Endodermal cell (in vitro differentiated cells): ENCODE measurements at regions not wholly inside any gene's neighbourhood (a gene's known extent, or its start where the extent isn't known, plus 50 kb on each side); places are given as distances from the start of the nearest gene placed in this dataset.
A peak's percentile ranks its signal among the peaks of the same experiment; 100 is the strongest.

Experiments
- DNase-seq: peaks from one replicate; pipeline ENCODE4 v3.0.0-alpha.2; 2017
- H3K27ac ChIP-seq: 2 replicates; pipeline ENCODE4 v1.5.1; 2013; ENCODE audit warnings: mild to moderate bottlenecking, low read depth, low read length, moderate library complexity
- H3K27me3 ChIP-seq: 2 replicates; pipeline ENCODE4 v1.6.1; 2013; ENCODE audit warnings: mild to moderate bottlenecking, low read length, moderate library complexity; ENCODE audit not compliant: insufficient read depth, control insufficient read depth, poor library complexity, severe bottlenecking
- H3K36me3 ChIP-seq: 2 replicates; pipeline ENCODE4 v1.7.0; 2013; ENCODE audit warnings: mild to moderate bottlenecking, low read length, moderate library complexity; ENCODE audit not compliant: control insufficient read depth, insufficient read depth
- H3K4me1 ChIP-seq: one replicate; pipeline ENCODE4 v1.7.0; 2013; ENCODE audit warnings: low read length; ENCODE audit not compliant: control insufficient read depth, insufficient read depth
- H3K4me3 ChIP-seq: 2 replicates; pipeline ENCODE4 v1.5.1; 2013; ENCODE audit warnings: mild to moderate bottlenecking, low read length, moderate library complexity
- H3K9ac ChIP-seq: 2 replicates; pipeline ENCODE4 v1.6.1; 2013; ENCODE audit warnings: mild to moderate bottlenecking, low read length, moderate library complexity; ENCODE audit not compliant: poor library complexity, severe bottlenecking; ENCODE audit errors: extremely low read depth
- H3K9me3 ChIP-seq: 2 replicates; pipeline ENCODE4 v1.6.1; 2013; ENCODE audit warnings: mild to moderate bottlenecking, low read length, moderate library complexity; ENCODE audit not compliant: control insufficient read depth
- H3K27ac Mint-ChIP-seq: 2 replicates; pipeline ENCODE4 v1.8.0; 2020; ENCODE audit warnings: mixed read lengths
- H3K27me3 Mint-ChIP-seq: 2 replicates; pipeline ENCODE4 v1.8.0; 2021; ENCODE audit warnings: mild to moderate bottlenecking, mixed read lengths; ENCODE audit not compliant: insufficient read depth
- H3K36me3 Mint-ChIP-seq: 2 replicates; pipeline ENCODE4 v1.8.0; 2020; ENCODE audit warnings: low read depth, mixed read lengths
- H3K4me1 Mint-ChIP-seq: 2 replicates; pipeline ENCODE4 v1.8.0; 2020; ENCODE audit warnings: mixed read lengths
- H3K4me3 Mint-ChIP-seq: 2 replicates; pipeline ENCODE4 v1.8.0; 2020; ENCODE audit warnings: mild to moderate bottlenecking, moderate library complexity, mixed read lengths
- H3K9me3 Mint-ChIP-seq: 2 replicates; pipeline ENCODE4 v1.8.0; 2020; ENCODE audit warnings: mild to moderate bottlenecking, mixed read lengths
- WGBS, 2 experiments: methylation state at CpG; one replicate each; pipeline versions ENCODE4 v1.1.5 to v1.1.7; 2013; ENCODE audit warnings: missing lambda C conversion rate in 2 of 2, mixed read lengths in 1 of 2; ENCODE audit not compliant: insufficient coverage in 1 of 2, insufficient read length in 1 of 2; 5-methylcytosine and 5-hydroxymethylcytosine counted together
- TF ChIP-seq, protein P1 (sequence below): fragments of 200-600 bp; sonication (generic); conservative IDR thresholded peaks from 2 replicates; pipeline ENCODE4 v1.5.0; 2021; ENCODE audit warnings: antibody characterized with exemption, mild to moderate bottlenecking

DNA sequence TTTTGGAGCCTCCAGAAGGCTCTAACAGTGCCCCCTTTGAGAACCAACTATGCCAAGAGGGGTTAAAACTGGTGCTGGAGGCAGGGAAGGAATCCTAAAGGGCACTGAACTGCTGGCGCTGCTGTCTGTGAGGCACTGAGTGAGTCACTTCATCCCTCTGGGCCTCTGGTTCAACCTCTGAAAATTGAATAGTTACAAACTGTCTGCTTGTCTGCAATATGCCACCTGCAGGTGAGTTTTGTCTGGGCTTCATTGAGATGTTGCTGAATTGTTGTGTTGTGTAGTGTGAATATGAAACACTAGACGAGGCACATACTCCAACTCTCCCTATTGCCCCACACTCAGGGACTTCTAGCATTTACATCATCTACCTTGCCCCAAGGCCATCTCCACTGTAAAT, 68.0 kb downstream of the GRIN2B start:
- H3K9me3 Mint-ChIP-seq, result no peaks in the 10 kb centered on the region
- 84 to 100% methylated on average over 1 of the region's 2 CpGs for WGBS, 2 experiments
- no peak overlapping the region for H3K4me3 Mint-ChIP-seq
- Histone ChIP-seq H3K4me3 (no peak overlapping the region), H3K9ac (no peak overlapping the region), H3K36me3 (no peaks in the 10 kb centered on the region), H3K27ac (no peak overlapping the region), H3K27me3 (no peaks in the 10 kb centered on the region), H3K4me1 (no peaks in the 10 kb centered on the region), H3K9me3 (no peaks in the 10 kb centered on the region)
- no peaks in the 10 kb centered on the region for H3K4me1 Mint-ChIP-seq
- peaks cover 48% of the 10 kb centered on the region for H3K27me3 Mint-ChIP-seq
- no peak for DNase-seq
- no peak overlapping the region for H3K27ac Mint-ChIP-seq
- TF ChIP-seq, protein P1, sequence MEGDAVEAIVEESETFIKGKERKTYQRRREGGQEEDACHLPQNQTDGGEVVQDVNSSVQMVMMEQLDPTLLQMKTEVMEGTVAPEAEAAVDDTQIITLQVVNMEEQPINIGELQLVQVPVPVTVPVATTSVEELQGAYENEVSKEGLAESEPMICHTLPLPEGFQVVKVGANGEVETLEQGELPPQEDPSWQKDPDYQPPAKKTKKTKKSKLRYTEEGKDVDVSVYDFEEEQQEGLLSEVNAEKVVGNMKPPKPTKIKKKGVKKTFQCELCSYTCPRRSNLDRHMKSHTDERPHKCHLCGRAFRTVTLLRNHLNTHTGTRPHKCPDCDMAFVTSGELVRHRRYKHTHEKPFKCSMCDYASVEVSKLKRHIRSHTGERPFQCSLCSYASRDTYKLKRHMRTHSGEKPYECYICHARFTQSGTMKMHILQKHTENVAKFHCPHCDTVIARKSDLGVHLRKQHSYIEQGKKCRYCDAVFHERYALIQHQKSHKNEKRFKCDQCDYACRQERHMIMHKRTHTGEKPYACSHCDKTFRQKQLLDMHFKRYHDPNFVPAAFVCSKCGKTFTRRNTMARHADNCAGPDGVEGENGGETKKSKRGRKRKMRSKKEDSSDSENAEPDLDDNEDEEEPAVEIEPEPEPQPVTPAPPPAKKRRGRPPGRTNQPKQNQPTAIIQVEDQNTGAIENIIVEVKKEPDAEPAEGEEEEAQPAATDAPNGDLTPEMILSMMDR, result peak; percentile 54
- no peaks in the 10 kb centered on the region for H3K36me3 Mint-ChIP-seq

DNA sequence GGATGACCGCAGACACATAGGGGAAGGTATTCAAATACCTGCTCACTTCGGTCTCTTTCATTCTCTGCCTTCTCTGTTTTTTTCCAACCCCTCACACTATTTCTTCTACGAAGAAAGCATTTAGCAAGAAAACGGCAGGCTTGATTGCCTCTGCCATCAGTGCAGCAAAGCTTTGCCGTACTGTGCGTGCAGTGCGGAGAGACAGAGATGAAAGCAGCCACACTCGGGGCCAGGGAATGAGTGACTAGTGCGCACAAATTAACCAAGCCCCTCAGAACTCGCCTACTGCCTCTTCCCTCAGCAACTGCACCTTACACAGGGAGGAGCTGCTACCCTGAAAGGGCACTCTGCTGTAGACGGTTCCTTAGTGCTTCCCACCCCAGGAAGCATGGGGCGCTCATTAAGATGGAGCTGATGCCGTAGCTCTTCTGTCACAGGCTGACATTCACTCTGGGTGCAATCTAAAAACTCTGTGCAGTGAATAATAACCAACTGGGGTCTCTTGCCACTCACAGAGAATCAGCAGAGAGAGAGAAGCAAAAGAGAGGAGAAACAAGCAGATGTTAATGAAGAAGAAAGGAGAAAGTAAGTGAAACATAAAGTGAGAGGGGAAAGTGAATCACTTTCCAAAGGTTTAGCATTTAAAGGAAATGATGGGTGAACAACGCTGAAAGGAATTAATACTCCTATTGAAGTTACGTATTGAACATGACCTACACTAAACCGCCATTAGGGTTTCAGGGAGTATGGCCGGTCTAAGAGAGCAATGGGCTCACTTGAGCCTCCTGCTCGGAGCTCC, 69.4 kb downstream of the GRIN2B start:
- H3K27ac Mint-ChIP-seq, result no peak overlapping the region
- H3K9me3 Mint-ChIP-seq, result no peaks in the 10 kb centered on the region
- Histone ChIP-seq H3K9ac (no peak overlapping the region), H3K27ac (no peak overlapping the region), H3K4me3 (no peak overlapping the region), H3K36me3 (no peaks in the 10 kb centered on the region), H3K4me1 (no peaks in the 10 kb centered on the region), H3K9me3 (no peaks in the 10 kb centered on the region), H3K27me3 (no peaks in the 10 kb centered on the region)
- TF ChIP-seq, protein P1, result no peak
- 88 to 92% methylated on average over 12 to 18 of the region's 18 CpGs for WGBS, 2 experiments
- H3K36me3 Mint-ChIP-seq, result no peaks in the 10 kb centered on the region
- no peak overlapping the region for H3K4me3 Mint-ChIP-seq
- no peak for DNase-seq
- no peaks in the 10 kb centered on the region for H3K4me1 Mint-ChIP-seq
- peaks cover 39% of the 10 kb centered on the region for H3K27me3 Mint-ChIP-seq

DNA sequence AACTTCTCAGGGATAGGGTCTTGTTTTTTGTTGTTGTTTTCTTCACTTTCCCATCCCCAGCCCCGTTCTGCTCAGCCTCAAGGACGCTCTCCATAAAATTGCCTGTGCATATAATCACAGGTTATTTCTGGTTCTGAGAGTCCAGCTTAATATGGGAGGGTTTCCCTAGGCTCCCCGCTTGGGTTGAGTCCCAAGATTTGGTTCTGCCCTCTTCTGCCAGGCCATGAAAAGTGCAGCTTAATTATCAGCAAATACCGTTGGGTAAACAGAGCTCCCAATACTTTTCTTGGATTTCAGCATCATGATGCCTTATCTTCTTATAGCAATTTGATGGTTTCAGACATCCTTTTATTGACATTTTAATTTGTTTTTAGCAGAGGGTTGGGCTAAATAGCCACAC, 75.6 kb downstream of the GRIN2B start:
- peaks cover 3% of the 10 kb centered on the region for H3K27me3 Mint-ChIP-seq
- no peak for DNase-seq
- 88 to 100% methylated on average over 2 to 4 of the region's 4 CpGs for WGBS, 2 experiments
- Histone ChIP-seq H3K27me3 (no peaks in the 10 kb centered on the region), H3K9ac (no peak overlapping the region), H3K36me3 (no peaks in the 10 kb centered on the region), H3K27ac (no peak overlapping the region), H3K4me1 (no peaks in the 10 kb centered on the region), H3K9me3 (peaks cover 14% of the 10 kb centered on the region), H3K4me3 (no peak overlapping the region)
- TF ChIP-seq, protein P1, result peak; percentile 48
- H3K4me3 Mint-ChIP-seq, result no peak overlapping the region
- no peak overlapping the region for H3K27ac Mint-ChIP-seq
- H3K9me3 Mint-ChIP-seq, result peaks cover 8% of the 10 kb centered on the region
- no peaks in the 10 kb centered on the region for H3K4me1 Mint-ChIP-seq
- peaks cover 1% of the 10 kb centered on the region for H3K36me3 Mint-ChIP-seq
